HCT116 (cell line): ENCODE measurements at regions not wholly inside any gene's neighbourhood (a gene's known extent, or its start where the extent isn't known, plus 50 kb on each side); places are given as distances from the start of the nearest gene placed in this dataset.

ENCODE experiments used
- CTCF ChIP-seq, 3 experiments: fragments of 200-600 bp in 1 of 3; sonication (generic) in 1 of 3; IDR thresholded peaks in 2 of 3; conservative IDR thresholded peaks in 1 of 3; 2 replicates each; pipeline ENCODE4 v1.5.1; 2012 to 2017; ENCODE audit warnings: low read depth in 2 of 3, low read length in 2 of 3, antibody characterized with exemption in 1 of 3, borderline replicate concordance in 1 of 3, control low read depth in 1 of 3, mild to moderate bottlenecking in 1 of 3, mixed read lengths in 1 of 3, mixed run types in 1 of 3, moderate library complexity in 1 of 3; ENCODE audit not compliant: insufficient read depth in 1 of 3
- EZH2 ChIP-seq: fragments of 200-600 bp; sonication (generic); IDR thresholded peaks from 2 replicates; pipeline ENCODE4 v1.6.1; 2017; ENCODE audit warnings: antibody characterized with exemption, mixed run types
- EZH2phosphoT487 ChIP-seq: fragments of 200-600 bp; IDR thresholded peaks from 2 replicates; pipeline ENCODE4 v1.6.1; 2018; ENCODE audit warnings: antibody characterized with exemption, borderline replicate concordance
- RAD21 ChIP-seq: IDR thresholded peaks from 2 replicates; pipeline ENCODE4 v1.6.1; 2012; ENCODE audit warnings: low read depth, mild to moderate bottlenecking

- TF ChIP-seq CTCF (IDR thresholded peaks at IDR 0.05 in 2 of 3, conservative IDR thresholded peaks at IDR 0.05 in 1 of 3; ENCODE audit: borderline replicate concordance in 1 of 3, insufficient read depth in 1 of 3, low read depth in 2 of 3, low read length in 2 of 3) = no peak
- no peak for TF ChIP-seq RAD21
- TF ChIP-seq EZH2phosphoT487 = no peak
- no peak for TF ChIP-seq EZH2
Observed at GRCh38 chr16:55045329-55045728, 114.7 kb downstream of the IRX5 start.
